GM12864 (cell line): ENCODE measurements at regions not wholly inside any gene's neighbourhood (a gene's known extent, or its start where the extent isn't known, plus 50 kb on each side); places are given as distances from the start of the nearest gene placed in this dataset.

Source experiments
- DNase-seq: peaks from one replicate; pipeline ENCODE4 v3.0.0-alpha.2; 2011; ENCODE audit warnings: low read depth
- H3K4me3 ChIP-seq: 2 replicates; pipeline ENCODE4 v1.5.1; 2011; ENCODE audit warnings: mild to moderate bottlenecking, low read depth, low read length, control low read depth
- CTCF ChIP-seq: IDR thresholded peaks from 2 replicates; pipeline ENCODE4 v1.5.1; 2011; ENCODE audit warnings: low read depth, mild to moderate bottlenecking, moderate library complexity, low read length, control low read depth, inconsistent platforms; ENCODE audit errors: missing control alignments

- TF ChIP-seq CTCF: no peak
- H3K4me3 ChIP-seq: no peak overlapping the region
- no peak for DNase-seq
These were observed 796.3 kb downstream of the BRINP3 start for GRCh38 chr1:189681252-189681919.

- no peak for TF ChIP-seq CTCF
- H3K4me3 ChIP-seq: no peak overlapping the region
- no peak for DNase-seq
These were observed 795.1 kb downstream of the BRINP3 start for GRCh38 chr1:189682591-189682990.

- no peak for DNase-seq
- no peak overlapping the region for H3K4me3 ChIP-seq
- TF ChIP-seq CTCF: no peak
These were observed 791.4 kb downstream of the BRINP3 start for GRCh38 chr1:189686288-189686687.

GRCh38 chr1:189693140-189693539 is 784.5 kb downstream of the BRINP3 start:
- no peak for DNase-seq
- no peak overlapping the region for H3K4me3 ChIP-seq
- no peak for TF ChIP-seq CTCF

GRCh38 chr1:189696297-189696696 is 781.4 kb downstream of the BRINP3 start:
- no peak overlapping the region for H3K4me3 ChIP-seq
- no peak for TF ChIP-seq CTCF
- no peak for DNase-seq

GRCh38 chr1:189697113-189697512 is 780.6 kb downstream of the BRINP3 start:
- TF ChIP-seq CTCF: no peak
- DNase-seq: no peak

GRCh38 chr1:189701606-189702005 is 776.1 kb downstream of the BRINP3 start:
- no peak for DNase-seq
- TF ChIP-seq CTCF: no peak
- H3K4me3 ChIP-seq: no peak overlapping the region

More at GRCh38 chr1:189697113-189697512, 780.6 kb downstream of the BRINP3 start:
- no peak overlapping the region for H3K4me3 ChIP-seq
